C4-2B (cell line): ENCODE measurements at regions not wholly inside any gene's neighbourhood (a gene's known extent, or its start where the extent isn't known, plus 50 kb on each side); places are given as distances from the start of the nearest gene placed in this dataset.

Experiments used
- CTCF ChIP-seq: fragments of 450-650 bp; conservative IDR thresholded peaks from 2 replicates; pipeline ENCODE4 v1.5.1; 2017; ENCODE audit warnings: mild to moderate bottlenecking
- ZFX ChIP-seq: fragments of 450-650 bp; IDR thresholded peaks from 2 replicates; pipeline ENCODE4 v1.6.1; 2017

GRCh38 chr11:113584371-113584770, 109.2 kb upstream of the DRD2 start:
- TF ChIP-seq CTCF (no peak), ZFX (no peak)
